Neuronal stem cell (in vitro differentiated cells): ENCODE measurements at regions not wholly inside any gene's neighbourhood (a gene's known extent, or its start where the extent isn't known, plus 50 kb on each side); places are given as distances from the start of the nearest gene placed in this dataset.
A peak's percentile ranks its signal among the peaks of the same experiment; 100 is the strongest.

Experiments used
- DNase-seq: peaks from one replicate; pipeline ENCODE4 v3.0.0-alpha.2; 2013; ENCODE audit warnings: low spot score
- H2AFZ ChIP-seq: one replicate; pipeline ENCODE4 v1.6.1; 2013; ENCODE audit warnings: mild to moderate bottlenecking, low read length, inconsistent platforms
- H2AK5ac ChIP-seq: 2 replicates; pipeline ENCODE4 v1.6.1; 2013; ENCODE audit warnings: low read depth, mild to moderate bottlenecking, inconsistent platforms, low read length, moderate library complexity, mixed read lengths
- H2BK120ac ChIP-seq: 2 replicates; pipeline ENCODE4 v1.6.1; 2013; ENCODE audit warnings: low read depth, mild to moderate bottlenecking, inconsistent platforms, low read length, moderate library complexity, mixed read lengths
- H2BK12ac ChIP-seq: one replicate; pipeline ENCODE4 v1.6.1; 2013; ENCODE audit warnings: low read length, inconsistent platforms
- H2BK15ac ChIP-seq: 2 replicates; pipeline ENCODE4 v1.6.1; 2013; ENCODE audit warnings: mild to moderate bottlenecking, low read length, inconsistent platforms, mixed read lengths
- H2BK5ac ChIP-seq: one replicate; pipeline ENCODE4 v1.6.1; 2013; ENCODE audit warnings: inconsistent platforms, mild to moderate bottlenecking, low read length, moderate library complexity
- H3K14ac ChIP-seq: one replicate; pipeline ENCODE4 v1.6.1; 2013; ENCODE audit warnings: low read length, inconsistent platforms
- H3K18ac ChIP-seq: 2 replicates; pipeline ENCODE4 v1.6.1; 2013; ENCODE audit warnings: low read length, inconsistent platforms
- H3K23ac ChIP-seq: 2 replicates; pipeline ENCODE4 v1.6.1; 2013; ENCODE audit warnings: low read depth, mild to moderate bottlenecking, mixed read lengths, low read length, inconsistent platforms; ENCODE audit not compliant: poor library complexity
- H3K27ac ChIP-seq: replicated peaks from 3 replicates; pipeline ENCODE4 v1.5.1; 2013; ENCODE audit warnings: low read length, inconsistent platforms
- H3K27me3 ChIP-seq, 3 experiments: 2 replicates each; pipeline ENCODE4 v1.6.1; 2013; ENCODE audit warnings: low read length in 3 of 3, mild to moderate bottlenecking in 2 of 3, inconsistent platforms in 1 of 3, low read depth in 1 of 3, mixed read lengths in 1 of 3, moderate library complexity in 1 of 3; ENCODE audit not compliant: control insufficient read depth in 3 of 3, insufficient read depth in 3 of 3
- H3K36me3 ChIP-seq, 2 donors: replicated peaks in 1 of 2; 2 replicates each; pipeline ENCODE4 v1.6.1; 2013; ENCODE audit warnings: low read length in 2 of 2; ENCODE audit not compliant: control insufficient read depth in 2 of 2, insufficient read depth in 2 of 2
- H3K4ac ChIP-seq: 2 replicates; pipeline ENCODE4 v1.6.1; 2013; ENCODE audit warnings: inconsistent platforms, mild to moderate bottlenecking, low read length, moderate library complexity
- H3K4me1 ChIP-seq, 2 donors: 1 replicate in 1 of 2; 2 replicates in 1 of 2; pipeline ENCODE4 v1.6.1; 2013; ENCODE audit warnings: low read length in 2 of 2, low read depth in 1 of 2; ENCODE audit not compliant: control insufficient read depth in 2 of 2, insufficient read depth in 1 of 2
- H3K4me2 ChIP-seq: one replicate; pipeline ENCODE4 v1.6.1; 2013; ENCODE audit warnings: mild to moderate bottlenecking, low read length, inconsistent platforms; ENCODE audit not compliant: insufficient read depth, poor library complexity, severe bottlenecking
- H3K4me3 ChIP-seq, 2 donors: 2 replicates each; pipeline ENCODE4 v1.5.1; 2013; ENCODE audit warnings: low read length in 2 of 2, mild to moderate bottlenecking in 2 of 2, inconsistent platforms in 1 of 2, moderate library complexity in 1 of 2
- H3K79me1 ChIP-seq: one replicate; pipeline ENCODE4 v1.6.1; 2013; ENCODE audit warnings: low read depth, mild to moderate bottlenecking, inconsistent platforms, low read length, moderate library complexity
- H3K9ac ChIP-seq: one replicate; pipeline ENCODE4 v1.6.1; 2013; ENCODE audit warnings: mild to moderate bottlenecking, low read depth, low read length, inconsistent platforms; ENCODE audit not compliant: poor library complexity
- H3K9me3 ChIP-seq, 2 donors: replicated peaks in 1 of 2; 2 replicates each; pipeline versions ENCODE3 to v1.6.1; 2013; ENCODE audit warnings: low read length in 2 of 2, mild to moderate bottlenecking in 2 of 2, inconsistent platforms in 1 of 2, low read depth in 1 of 2, mixed read lengths in 1 of 2, moderate library complexity in 1 of 2; ENCODE audit not compliant: control insufficient read depth in 2 of 2, insufficient read depth in 1 of 2
- H4K8ac ChIP-seq: one replicate; pipeline ENCODE4 v1.6.1; 2013; ENCODE audit warnings: low read depth, mild to moderate bottlenecking, inconsistent platforms, low read length, moderate library complexity
- H4K91ac ChIP-seq: one replicate; pipeline ENCODE4 v1.6.1; 2013; ENCODE audit warnings: low read length, low read depth, mild to moderate bottlenecking, inconsistent platforms; ENCODE audit not compliant: poor library complexity
- whole genome bisulfite sequencing, 2 donors: extraction: QIAGEN DNeasy Blood & Tissue Kit; methylation state at CpG; one replicate each; pipeline ENCODE4 v1.1.7; 2013; ENCODE audit warnings: missing lambda C conversion rate in 2 of 2, mixed read lengths in 1 of 2; ENCODE audit not compliant: insufficient read length in 2 of 2, insufficient replicate concordance in 1 of 2; ENCODE audit errors: extremely low coverage in 2 of 2; 5-methylcytosine and 5-hydroxymethylcytosine counted together

DNA sequence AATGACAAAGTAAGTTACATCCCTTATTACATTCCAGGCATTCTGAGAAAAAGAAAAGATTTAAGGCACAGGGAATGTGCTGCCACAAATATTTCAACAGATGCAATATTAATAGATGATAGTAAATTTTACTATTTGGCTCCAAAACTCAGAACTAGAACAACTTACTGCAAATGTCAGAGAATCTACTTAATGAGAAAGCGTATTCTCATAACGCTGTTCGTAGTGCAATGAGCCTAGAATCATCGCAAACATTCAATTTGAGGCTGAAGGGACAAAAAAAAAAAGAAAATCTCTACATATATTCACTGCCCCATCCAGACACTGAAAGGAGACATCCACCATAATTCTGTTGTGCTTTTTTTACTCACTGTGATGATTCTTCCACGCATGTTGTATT lies 272.1 kb upstream of the DOK6 start:
- Histone ChIP-seq H3K27ac (no peak overlapping the region), H3K4ac (no peak overlapping the region), H3K14ac (no peak overlapping the region), H3K18ac (no peak overlapping the region), H4K8ac (no peak overlapping the region), H3K4me2 (no peak overlapping the region), H2BK5ac (no peak overlapping the region), H2AK5ac (no peak overlapping the region), H4K91ac (no peak overlapping the region), H2BK12ac (no peak overlapping the region), H3K4me3 (no peak overlapping the region), H3K23ac (no peak overlapping the region), H3K4me1 (peaks cover 0 to 2% of the 10 kb centered on the region in 2 donors), H2AFZ (peak overlapping the region; percentile 50), H3K36me3 (no peaks in the 10 kb centered on the region), H3K9me3 (peaks cover 0 to 8% of the 10 kb centered on the region in 2 donors), H2BK15ac (no peak overlapping the region), H3K9ac (no peak overlapping the region), H2BK120ac (no peak overlapping the region), H3K27me3 (no peaks in the 10 kb centered on the region), H3K79me1 (no peaks in the 10 kb centered on the region)
- DNase-seq: no peak
- WGBS, 2 donors: no CpG with 5 or more reads among the region's 5 CpGs

DNA sequence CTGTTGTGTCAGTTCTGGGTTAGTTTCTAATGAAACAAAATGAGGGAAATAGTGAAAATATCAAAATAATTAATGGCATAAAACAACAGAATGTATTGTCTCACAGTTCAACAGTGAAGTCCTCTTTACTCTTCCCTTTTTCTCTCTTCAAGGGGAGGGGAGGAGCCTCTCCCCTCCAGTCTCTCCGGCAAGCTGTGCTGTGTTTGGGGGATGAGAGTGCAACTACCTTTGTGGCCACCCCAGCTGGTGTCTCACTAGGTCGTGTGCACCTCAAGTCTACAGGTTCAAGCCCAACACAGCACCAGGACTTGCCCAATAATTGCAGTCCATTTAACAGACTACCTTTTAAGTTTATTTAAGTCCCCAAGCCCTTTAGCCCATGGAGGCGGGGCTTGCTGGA lies 271.7 kb upstream of the DOK6 start:
- Histone ChIP-seq H2BK5ac (no peak overlapping the region), H3K4me2 (no peak overlapping the region), H3K4me1 (peaks cover 0 to 2% of the 10 kb centered on the region in 2 donors), H2AFZ (peak overlapping the region; percentile 50), H3K9me3 (peaks cover 0 to 8% of the 10 kb centered on the region in 2 donors), H2AK5ac (no peak overlapping the region), H2BK15ac (no peak overlapping the region), H2BK120ac (no peak overlapping the region), H4K8ac (no peak overlapping the region), H3K4me3 (no peak overlapping the region), H3K14ac (no peak overlapping the region), H3K18ac (no peak overlapping the region), H3K4ac (no peak overlapping the region), H3K36me3 (no peaks in the 10 kb centered on the region), H2BK12ac (no peak overlapping the region), H3K79me1 (no peaks in the 10 kb centered on the region), H3K9ac (no peak overlapping the region), H3K23ac (no peak overlapping the region), H3K27me3 (no peaks in the 10 kb centered on the region), H3K27ac (no peak overlapping the region), H4K91ac (no peak overlapping the region)
- DNase-seq: no peak
- WGBS, 2 donors: no CpG with 5 or more reads among the region's 3 CpGs

GRCh38 chr18:69138088-69138487 lies 262.6 kb upstream of the DOK6 start:
- H3K9me3 ChIP-seq: no peaks in the 10 kb centered on the region
- no peak overlapping the region for H3K4ac ChIP-seq
- H3K9ac ChIP-seq: no peak overlapping the region
- H4K8ac ChIP-seq: no peak overlapping the region
- H2AFZ ChIP-seq: no peak overlapping the region
- H3K18ac ChIP-seq: no peak overlapping the region
- no peak overlapping the region for H4K91ac ChIP-seq
- H3K4me3 ChIP-seq: no peak overlapping the region
- H2BK120ac ChIP-seq: no peak overlapping the region
- H3K27me3 ChIP-seq: no peaks in the 10 kb centered on the region
- no peaks in the 10 kb centered on the region for H3K36me3 ChIP-seq
- H3K4me2 ChIP-seq: no peak overlapping the region
- H3K4me1 ChIP-seq: no peaks in the 10 kb centered on the region
- no peaks in the 10 kb centered on the region for H3K79me1 ChIP-seq
- no peak overlapping the region for H3K27ac ChIP-seq
- H3K14ac ChIP-seq: no peak overlapping the region
- no peak for DNase-seq
- no peak overlapping the region for H2BK15ac ChIP-seq
- H2BK5ac ChIP-seq: no peak overlapping the region
- no peak overlapping the region for H2BK12ac ChIP-seq
- WGBS, 2 donors: no CpG with 5 or more reads among the region's 2 CpGs
- H3K23ac ChIP-seq: no peak overlapping the region
- no peak overlapping the region for H2AK5ac ChIP-seq

DNA sequence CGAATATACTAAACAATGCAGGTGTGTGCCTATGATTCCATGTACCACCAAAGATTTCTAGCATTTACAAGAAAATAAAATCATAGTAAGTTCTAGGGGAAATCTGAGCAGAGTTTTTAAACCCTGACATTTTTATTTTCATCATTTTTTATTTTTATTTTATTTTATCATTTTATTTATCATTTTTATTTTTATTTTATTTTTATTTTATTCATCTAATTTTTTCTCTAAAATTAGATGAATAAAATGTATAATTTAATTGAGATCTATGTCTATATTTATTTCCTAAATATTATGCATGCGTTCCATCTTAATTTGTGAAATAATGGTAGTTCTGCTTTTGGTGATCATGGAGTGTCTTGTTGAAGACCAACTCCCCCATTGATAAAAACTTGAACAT lies 257.6 kb upstream of the DOK6 start:
- no CpG with 5 or more reads among the region's 2 CpGs for WGBS, 2 donors
- Histone ChIP-seq H2BK12ac (no peak overlapping the region), H2BK15ac (no peak overlapping the region), H3K36me3 (no peaks in the 10 kb centered on the region), H3K14ac (no peak overlapping the region), H3K4me1 (no peaks in the 10 kb centered on the region), H3K4ac (no peak overlapping the region), H4K8ac (no peak overlapping the region), H3K4me2 (no peak overlapping the region), H2AK5ac (no peak overlapping the region), H4K91ac (no peak overlapping the region), H3K4me3 (no peak overlapping the region), H2AFZ (no peak overlapping the region), H3K27ac (no peak overlapping the region), H3K23ac (no peak overlapping the region), H3K9me3 (no peaks in the 10 kb centered on the region), H3K9ac (no peak overlapping the region), H3K18ac (no peak overlapping the region), H3K79me1 (no peaks in the 10 kb centered on the region), H2BK5ac (no peak overlapping the region), H2BK120ac (no peak overlapping the region), H3K27me3 (no peaks in the 10 kb centered on the region)
- DNase-seq: no peak
